Vagina (tissue), 2 donors: ENCODE measurements at regions not wholly inside any gene's neighbourhood (a gene's known extent, or its start where the extent isn't known, plus 50 kb on each side); places are given as distances from the start of the nearest gene placed in this dataset.
A peak's percentile ranks its signal among the peaks of the same experiment; 100 is the strongest.

ENCODE experiments used
- DNase-seq, 2 donors: peaks; one replicate each; pipeline ENCODE4 v3.0.0-alpha.2; 2017; ENCODE audit errors: extremely low spot score in 2 of 2
- H3K27ac ChIP-seq: fragments of 200-600 bp; sonication (generic); one replicate; pipeline ENCODE4 v1.5.1; 2019
- H3K27me3 ChIP-seq: fragments of 200-600 bp; sonication (generic); one replicate; pipeline ENCODE4 v1.5.1; 2019
- H3K36me3 ChIP-seq, 2 donors: fragments of 200-600 bp; sonication (generic); one replicate each; pipeline ENCODE4 v1.5.1; 2017 to 2019
- H3K4me1 ChIP-seq: fragments of 200-600 bp; sonication (generic); one replicate; pipeline ENCODE4 v1.5.1; 2019
- H3K4me3 ChIP-seq, 2 donors: fragments of 200-600 bp; sonication (generic); 1 replicate in 1 of 2; 2 replicates in 1 of 2; pipeline ENCODE4 v1.5.1; 2016 to 2019
- H3K9me3 ChIP-seq: fragments of 200-600 bp; sonication (generic); one replicate; pipeline ENCODE4 v1.5.1; 2019
- POLR2A ChIP-seq, 2 donors: fragments of 450-650 bp; IDR thresholded peaks; one replicate each; pipeline ENCODE4 v1.6.1; 2017; ENCODE audit warnings: antibody characterized with exemption in 2 of 2, mild to moderate bottlenecking in 2 of 2, moderate library complexity in 2 of 2
- POLR2AphosphoS5 ChIP-seq, 2 donors: sonication (generic); formaldehyde crosslinking; IDR thresholded peaks; one replicate each; pipeline ENCODE4 v1.9.0; 2017; ENCODE audit warnings: antibody characterized with exemption in 2 of 2, mild to moderate bottlenecking in 2 of 2, low read depth in 1 of 2; ENCODE audit not compliant: insufficient read depth in 1 of 2
- intact Hi-C: fragments of 100-400 bp; cut with DNase I; formaldehyde crosslinking; loops from one replicate; pipeline ENCODE4 v1.15.1; 2023
- TF ChIP-seq, protein P1 (sequence below), 3 experiments: fragments of 450-650 bp in 2 of 3; fragments of 200-600 bp in 1 of 3; sonication (generic) in 1 of 3; IDR thresholded peaks; one replicate each; pipeline ENCODE4 v1.5.1; 2017 to 2019; ENCODE audit warnings: antibody characterized with exemption in 3 of 3, mild to moderate bottlenecking in 2 of 3, moderate library complexity in 2 of 3

DNA sequence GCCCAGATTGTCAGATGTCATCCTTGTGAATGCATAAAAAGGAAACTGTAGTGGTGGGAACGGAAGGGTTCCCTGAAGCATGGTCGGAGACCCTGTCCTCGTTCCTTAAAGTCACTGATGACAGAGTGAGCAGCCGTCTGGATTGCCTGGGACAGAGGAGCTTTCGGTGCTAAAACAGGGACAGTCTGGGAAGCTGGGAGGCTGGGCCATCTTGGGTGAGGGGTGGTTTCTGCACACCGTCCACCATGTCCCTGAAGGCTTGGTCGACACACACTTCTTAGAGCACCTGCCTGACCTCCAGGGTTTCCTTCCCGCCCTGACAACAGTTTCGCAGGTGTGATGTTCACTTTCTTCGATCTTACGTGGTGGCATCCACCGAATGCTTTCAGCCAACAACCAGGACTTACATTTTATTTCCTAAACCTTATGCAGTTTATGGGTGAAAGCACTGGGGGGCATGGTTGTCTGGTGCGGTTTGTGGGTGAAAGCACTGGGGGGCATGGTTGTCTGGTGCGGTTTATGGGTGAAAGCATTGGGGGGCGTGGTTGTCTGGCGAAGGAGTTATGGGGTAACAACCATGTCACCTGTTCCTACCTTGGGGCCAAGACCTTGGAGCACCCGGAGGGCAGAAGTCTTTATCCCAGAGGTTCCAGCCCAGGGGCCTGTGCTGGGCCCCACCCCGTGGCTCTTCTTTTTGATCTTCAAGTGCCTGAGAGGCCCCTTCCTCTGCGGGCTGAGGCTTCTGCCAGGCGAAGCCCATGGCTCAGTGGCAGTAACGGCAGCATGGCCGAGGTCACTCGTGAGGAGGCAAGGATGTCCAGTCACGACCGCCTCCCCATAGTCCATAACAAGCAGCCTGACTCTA is 81.7 kb upstream of the FRMD1 start:
- DNase-seq = peak; percentile 55 to 65
- Histone ChIP-seq H3K9me3 (no peaks in the 10 kb centered on the region), H3K27ac (no peak overlapping the region), H3K27me3 (no peaks in the 10 kb centered on the region), H3K4me3 (no peak overlapping the region), H3K4me1 (peaks cover 41% of the 10 kb centered on the region), H3K36me3 (no peaks in the 10 kb centered on the region)
- TF ChIP-seq POLR2AphosphoS5 (IDR thresholded peaks at IDR 0.05; ENCODE audit: insufficient read depth in 1 of 2, low read depth in 1 of 2) (no peak), POLR2A (IDR thresholded peaks at IDR 0.05) (no peak)
- TF ChIP-seq, protein P1, sequence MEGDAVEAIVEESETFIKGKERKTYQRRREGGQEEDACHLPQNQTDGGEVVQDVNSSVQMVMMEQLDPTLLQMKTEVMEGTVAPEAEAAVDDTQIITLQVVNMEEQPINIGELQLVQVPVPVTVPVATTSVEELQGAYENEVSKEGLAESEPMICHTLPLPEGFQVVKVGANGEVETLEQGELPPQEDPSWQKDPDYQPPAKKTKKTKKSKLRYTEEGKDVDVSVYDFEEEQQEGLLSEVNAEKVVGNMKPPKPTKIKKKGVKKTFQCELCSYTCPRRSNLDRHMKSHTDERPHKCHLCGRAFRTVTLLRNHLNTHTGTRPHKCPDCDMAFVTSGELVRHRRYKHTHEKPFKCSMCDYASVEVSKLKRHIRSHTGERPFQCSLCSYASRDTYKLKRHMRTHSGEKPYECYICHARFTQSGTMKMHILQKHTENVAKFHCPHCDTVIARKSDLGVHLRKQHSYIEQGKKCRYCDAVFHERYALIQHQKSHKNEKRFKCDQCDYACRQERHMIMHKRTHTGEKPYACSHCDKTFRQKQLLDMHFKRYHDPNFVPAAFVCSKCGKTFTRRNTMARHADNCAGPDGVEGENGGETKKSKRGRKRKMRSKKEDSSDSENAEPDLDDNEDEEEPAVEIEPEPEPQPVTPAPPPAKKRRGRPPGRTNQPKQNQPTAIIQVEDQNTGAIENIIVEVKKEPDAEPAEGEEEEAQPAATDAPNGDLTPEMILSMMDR (IDR thresholded peaks at IDR 0.05) = no peak
- intact Hi-C loops = no loop called here

DNA sequence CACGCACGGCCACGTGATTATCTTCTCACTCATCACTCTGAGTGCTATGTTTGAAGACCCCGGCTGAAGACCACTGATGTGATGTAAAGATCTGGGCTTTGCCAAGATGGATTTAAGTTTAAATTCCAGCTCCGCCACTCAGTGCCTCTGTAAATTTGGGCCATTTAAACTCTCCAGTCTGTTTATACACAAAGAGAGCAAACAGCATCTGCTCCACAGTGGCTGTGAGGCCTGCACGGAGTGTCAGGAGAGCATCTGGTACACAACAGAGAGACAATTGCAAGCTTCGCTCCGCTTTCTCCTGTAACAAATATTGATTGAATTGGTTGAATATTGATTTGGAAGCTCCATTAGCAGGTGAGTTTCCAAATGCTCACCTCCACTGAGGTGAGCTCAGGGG is 80.5 kb upstream of the FRMD1 start:
- Histone ChIP-seq H3K27ac (no peak overlapping the region), H3K9me3 (no peaks in the 10 kb centered on the region), H3K4me1 (peaks cover 35% of the 10 kb centered on the region), H3K27me3 (no peaks in the 10 kb centered on the region), H3K4me3 (no peak overlapping the region), H3K36me3 (no peaks in the 10 kb centered on the region)
- peak; percentile 52 to 61 for DNase-seq
- intact Hi-C loops = no loop called here
- TF ChIP-seq, protein P1 (IDR thresholded peaks at IDR 0.05) = no peak
- no peak for TF ChIP-seq POLR2AphosphoS5 (IDR thresholded peaks at IDR 0.05; ENCODE audit: insufficient read depth in 1 of 2, low read depth in 1 of 2)

DNA sequence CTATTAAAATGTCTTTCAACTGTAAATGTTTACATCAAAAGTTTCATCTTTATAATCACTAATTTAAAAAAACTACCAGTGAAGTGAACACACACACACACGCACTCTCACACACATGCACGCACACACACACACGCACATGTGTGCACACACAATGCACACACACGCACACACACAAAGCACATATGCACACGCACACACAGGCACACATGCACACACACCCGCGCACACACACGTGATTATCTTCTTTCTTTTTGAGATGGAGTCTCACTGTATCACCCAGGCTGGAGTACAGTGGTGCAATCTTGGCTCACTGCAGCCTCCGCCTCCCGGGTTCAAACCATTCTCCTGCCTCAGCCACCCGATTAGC is 80.0 kb upstream of the FRMD1 start:
- peak in 1 of 2 donors; percentile 46 for DNase-seq
- TF ChIP-seq, protein P1 (IDR thresholded peaks at IDR 0.05) = no peak
- TF ChIP-seq POLR2AphosphoS5 (IDR thresholded peaks at IDR 0.05; ENCODE audit: insufficient read depth in 1 of 2, low read depth in 1 of 2) = no peak
- no peak for TF ChIP-seq POLR2A (IDR thresholded peaks at IDR 0.05)
- Histone ChIP-seq H3K9me3 (no peaks in the 10 kb centered on the region), H3K27me3 (no peaks in the 10 kb centered on the region), H3K4me3 (no peak overlapping the region), H3K4me1 (peaks cover 34% of the 10 kb centered on the region), H3K36me3 (no peaks in the 10 kb centered on the region), H3K27ac (no peak overlapping the region)
- intact Hi-C loops = no loop called here

DNA sequence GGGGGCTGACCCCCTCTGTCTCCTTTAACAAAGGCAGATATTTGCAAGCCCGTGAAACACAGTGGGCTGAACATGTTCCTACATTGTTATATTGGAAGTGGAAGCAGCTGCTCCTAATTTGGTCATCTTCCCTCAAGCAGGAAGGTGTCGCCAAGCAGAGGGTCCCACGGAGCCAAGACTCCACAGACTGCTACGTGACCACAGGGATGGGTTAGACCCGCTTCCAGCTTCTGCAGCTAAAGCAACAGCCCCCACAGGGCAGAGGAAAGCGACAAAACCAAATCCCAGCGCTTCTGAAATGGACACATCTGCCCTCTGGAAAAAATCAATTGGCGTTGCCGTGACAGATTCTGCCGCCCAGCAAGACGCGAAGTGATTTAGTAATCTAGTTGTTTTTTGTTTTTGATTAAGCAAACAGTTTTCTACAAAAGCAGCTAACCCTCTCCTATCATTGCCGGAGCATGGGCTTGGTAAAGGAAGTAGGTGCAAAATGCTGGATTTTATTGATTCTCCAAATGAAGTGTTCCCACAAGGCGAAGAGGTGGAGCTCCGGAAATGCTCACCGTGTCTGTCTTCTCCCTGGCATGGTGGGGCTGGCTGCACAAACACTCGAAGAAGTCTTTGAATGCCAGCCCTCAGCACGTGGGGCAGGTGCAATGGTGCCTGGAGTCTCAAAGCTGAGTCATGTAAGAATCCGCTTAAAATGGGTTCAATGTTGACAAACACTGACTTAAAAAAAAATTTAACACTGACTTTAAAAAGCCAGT is 79.4 kb upstream of the FRMD1 start:
- DNase-seq = peak; percentile 79 to 81
- Histone ChIP-seq H3K4me3 (peak overlapping the region in 1 of 2 donors; percentile 9), H3K36me3 (no peaks in the 10 kb centered on the region), H3K9me3 (no peaks in the 10 kb centered on the region), H3K27me3 (no peaks in the 10 kb centered on the region), H3K4me1 (peaks cover 34% of the 10 kb centered on the region), H3K27ac (peak overlapping the region; percentile 14)
- TF ChIP-seq, protein P1 (IDR thresholded peaks at IDR 0.05) = no peak
- TF ChIP-seq POLR2A (IDR thresholded peaks at IDR 0.05) = no peak
- intact Hi-C loops = no loop called here
